ENCODE measurements at regions not wholly inside any gene's neighbourhood (a gene's known extent, or its start where the extent isn't known, plus 50 kb on each side); places are given as distances from the start of the nearest gene placed in this dataset.
"Not testable (repeated sequence)": the region's sequence is repeated elsewhere in the genome, so short reads cannot be mapped to it uniquely, and the experiment has no call there.

DNA sequence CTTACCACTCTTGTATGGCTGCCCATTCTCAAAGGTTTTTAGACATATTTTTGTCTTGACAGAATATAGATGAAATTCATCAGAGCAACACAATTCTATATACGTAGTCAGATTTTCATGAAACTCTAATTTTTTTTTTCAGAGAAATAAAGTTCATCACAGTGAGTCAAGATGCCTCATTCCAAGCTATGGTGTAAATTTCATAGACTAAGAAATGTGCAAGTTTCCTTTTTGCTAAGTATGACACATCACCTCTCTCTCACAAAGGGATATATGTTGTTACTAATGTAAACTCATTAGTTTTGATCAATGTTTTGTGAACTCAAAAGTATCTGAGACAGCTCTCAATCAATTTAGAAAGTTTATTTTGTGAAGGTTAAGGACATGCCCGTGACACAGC is 60.4 kb upstream of the ATXN3L start:
- Histone ChIP-seq H3K27ac (no peak overlapping the region), H3K9me3 (no peaks in the 10 kb centered on the region), H3K4me1 (no peaks in the 10 kb centered on the region), H3K4me3 (no peak overlapping the region), H3K36me3 (no peaks in the 10 kb centered on the region), H3K27me3 (no peaks in the 10 kb centered on the region)
- TF ChIP-seq, protein P1, sequence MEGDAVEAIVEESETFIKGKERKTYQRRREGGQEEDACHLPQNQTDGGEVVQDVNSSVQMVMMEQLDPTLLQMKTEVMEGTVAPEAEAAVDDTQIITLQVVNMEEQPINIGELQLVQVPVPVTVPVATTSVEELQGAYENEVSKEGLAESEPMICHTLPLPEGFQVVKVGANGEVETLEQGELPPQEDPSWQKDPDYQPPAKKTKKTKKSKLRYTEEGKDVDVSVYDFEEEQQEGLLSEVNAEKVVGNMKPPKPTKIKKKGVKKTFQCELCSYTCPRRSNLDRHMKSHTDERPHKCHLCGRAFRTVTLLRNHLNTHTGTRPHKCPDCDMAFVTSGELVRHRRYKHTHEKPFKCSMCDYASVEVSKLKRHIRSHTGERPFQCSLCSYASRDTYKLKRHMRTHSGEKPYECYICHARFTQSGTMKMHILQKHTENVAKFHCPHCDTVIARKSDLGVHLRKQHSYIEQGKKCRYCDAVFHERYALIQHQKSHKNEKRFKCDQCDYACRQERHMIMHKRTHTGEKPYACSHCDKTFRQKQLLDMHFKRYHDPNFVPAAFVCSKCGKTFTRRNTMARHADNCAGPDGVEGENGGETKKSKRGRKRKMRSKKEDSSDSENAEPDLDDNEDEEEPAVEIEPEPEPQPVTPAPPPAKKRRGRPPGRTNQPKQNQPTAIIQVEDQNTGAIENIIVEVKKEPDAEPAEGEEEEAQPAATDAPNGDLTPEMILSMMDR (IDR thresholded peaks at IDR 0.05), result no peak
- no peak for TF ChIP-seq POLR2AphosphoS5 (IDR thresholded peaks at IDR 0.05; ENCODE audit: insufficient read depth in 1 of 2, low read depth in 1 of 2)
- no peak for DNase-seq (ENCODE audit: extremely low spot score in 2 of 2)
- intact Hi-C loops (cut with DNase I), result no loop called here

DNA sequence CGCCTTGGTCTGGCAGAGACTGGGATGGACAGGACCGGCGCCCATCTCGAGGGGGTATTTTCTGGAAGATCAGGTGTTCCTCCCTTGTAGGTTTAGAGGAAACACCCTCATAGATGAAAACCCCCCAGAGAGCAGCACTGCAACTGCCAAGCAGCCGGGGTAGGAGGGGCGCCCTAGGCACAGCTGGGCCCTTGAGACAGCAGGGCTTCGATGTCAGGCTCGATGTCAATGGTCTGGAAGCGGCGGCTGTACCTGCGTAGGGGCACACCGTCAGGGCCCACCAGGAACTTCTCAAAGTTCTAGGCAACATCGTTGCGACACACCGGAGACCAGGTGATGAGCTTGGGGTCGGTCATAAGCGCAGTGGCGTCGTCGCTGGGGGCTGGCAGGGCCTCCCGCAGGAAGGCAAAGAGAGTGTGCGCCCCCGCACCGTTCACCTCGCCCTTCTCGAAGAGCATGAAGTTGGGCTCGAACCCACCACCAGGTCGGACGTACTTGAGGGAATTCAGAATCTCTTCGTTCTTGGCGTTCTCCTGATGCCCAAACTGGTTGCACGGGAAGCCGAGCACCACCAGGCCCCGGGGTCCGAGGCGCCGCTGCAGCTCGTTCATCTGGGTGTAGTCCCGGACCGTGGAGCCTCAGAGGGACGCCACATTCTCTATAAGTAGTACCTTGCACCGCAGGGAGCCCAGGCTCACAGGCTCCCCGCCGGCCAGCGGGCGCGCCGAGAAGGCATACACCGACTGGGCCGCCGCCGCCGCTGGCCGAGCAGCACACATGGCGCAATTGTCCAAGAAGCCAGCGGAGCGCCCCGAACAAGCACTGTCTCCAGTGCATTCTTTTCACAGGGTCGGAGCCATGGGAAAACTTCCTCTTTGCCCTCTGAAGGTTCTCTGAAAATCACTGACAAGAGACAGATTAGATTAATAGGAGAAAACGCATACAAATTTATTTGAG is 59.0 kb upstream of the ATXN3L start:
- intact Hi-C loops (cut with DNase I); H3K9me3 ChIP-seq; H3K27me3 ChIP-seq; DNase-seq (ENCODE audit: extremely low spot score in 2 of 2); H3K4me1 ChIP-seq; H3K36me3 ChIP-seq; H3K4me3 ChIP-seq; H3K27ac ChIP-seq: not testable (repeated sequence)

DNA sequence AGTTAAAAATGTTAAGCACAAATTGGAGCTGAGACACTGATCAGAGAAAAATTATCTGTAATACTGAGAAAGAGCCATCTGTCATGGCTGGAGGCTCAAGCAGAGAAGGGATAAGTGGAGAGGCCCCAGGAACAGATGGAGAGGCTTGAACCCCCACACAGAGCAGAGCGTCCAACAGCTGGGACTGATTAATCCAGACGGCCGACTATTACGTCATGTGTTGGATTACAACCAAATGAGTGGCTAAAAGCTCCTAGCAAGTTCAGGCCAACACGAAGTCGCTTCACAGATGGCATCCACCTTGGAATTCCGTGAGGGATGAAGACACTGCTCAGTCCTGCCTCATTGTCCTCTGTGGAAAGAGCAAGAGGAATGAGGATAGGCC is 57.7 kb upstream of the ATXN3L start:
- TF ChIP-seq, protein P1 (IDR thresholded peaks at IDR 0.05), result no peak
- TF ChIP-seq POLR2A (IDR thresholded peaks at IDR 0.05), result no peak
- no peak for TF ChIP-seq POLR2AphosphoS5 (IDR thresholded peaks at IDR 0.05; ENCODE audit: insufficient read depth in 1 of 2, low read depth in 1 of 2)
- Histone ChIP-seq H3K36me3 (no peaks in the 10 kb centered on the region), H3K27ac (peak overlapping the region; percentile 36), H3K27me3 (no peaks in the 10 kb centered on the region), H3K4me1 (peaks cover 4% of the 10 kb centered on the region), H3K4me3 (no peak overlapping the region), H3K9me3 (no peaks in the 10 kb centered on the region)
- no peak for DNase-seq (ENCODE audit: extremely low spot score in 2 of 2)
- intact Hi-C loops (cut with DNase I), result no loop called here

DNA sequence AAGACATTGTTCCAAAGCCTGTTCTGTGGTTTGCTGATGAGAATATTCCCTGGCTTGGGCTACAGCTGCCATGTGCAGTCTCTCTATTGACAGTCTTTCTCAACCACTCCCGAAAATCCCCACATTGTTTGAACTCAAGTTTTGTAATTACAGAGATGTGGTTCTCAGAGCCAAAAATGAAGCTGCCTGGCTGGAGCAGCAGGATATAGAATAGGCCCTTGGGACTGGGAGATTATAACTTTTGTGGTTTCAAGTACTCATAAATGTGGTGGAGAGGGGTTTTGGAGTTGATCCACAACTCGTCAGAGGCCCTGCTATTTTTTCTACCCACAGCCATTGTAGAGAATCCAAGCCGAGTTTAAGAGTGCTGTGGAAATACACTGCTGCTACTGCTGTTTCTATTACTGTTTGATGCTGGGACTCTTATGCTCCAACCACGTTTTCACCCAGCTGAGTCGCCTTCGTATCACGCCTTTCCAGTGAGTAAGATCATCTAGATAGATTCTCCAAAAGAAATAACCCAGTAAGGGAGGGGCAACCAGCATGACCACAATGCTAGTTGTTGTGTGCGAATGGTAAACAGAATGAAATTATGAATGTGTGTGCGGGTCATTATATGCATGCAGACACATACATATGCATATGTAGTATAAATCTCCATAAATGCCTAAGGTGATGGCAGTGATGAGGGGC is 57.1 kb upstream of the ATXN3L start:
- no peak for DNase-seq (ENCODE audit: extremely low spot score in 2 of 2)
- H3K4me3 ChIP-seq, result no peak overlapping the region
- H3K27me3 ChIP-seq, result no peaks in the 10 kb centered on the region
- no peaks in the 10 kb centered on the region for H3K9me3 ChIP-seq
- intact Hi-C loops (cut with DNase I), result no loop called here
- TF ChIP-seq POLR2AphosphoS5 (IDR thresholded peaks at IDR 0.05; ENCODE audit: insufficient read depth in 1 of 2, low read depth in 1 of 2) (peak in 1 of 2 donors; percentile 69), POLR2A (IDR thresholded peaks at IDR 0.05) (no peak)
- TF ChIP-seq, protein P1 (IDR thresholded peaks at IDR 0.05), result no peak
- peaks cover 4% of the 10 kb centered on the region for H3K4me1 ChIP-seq
- H3K36me3 ChIP-seq, result no peaks in the 10 kb centered on the region
- H3K27ac ChIP-seq, result peak overlapping the region; percentile 36

DNA sequence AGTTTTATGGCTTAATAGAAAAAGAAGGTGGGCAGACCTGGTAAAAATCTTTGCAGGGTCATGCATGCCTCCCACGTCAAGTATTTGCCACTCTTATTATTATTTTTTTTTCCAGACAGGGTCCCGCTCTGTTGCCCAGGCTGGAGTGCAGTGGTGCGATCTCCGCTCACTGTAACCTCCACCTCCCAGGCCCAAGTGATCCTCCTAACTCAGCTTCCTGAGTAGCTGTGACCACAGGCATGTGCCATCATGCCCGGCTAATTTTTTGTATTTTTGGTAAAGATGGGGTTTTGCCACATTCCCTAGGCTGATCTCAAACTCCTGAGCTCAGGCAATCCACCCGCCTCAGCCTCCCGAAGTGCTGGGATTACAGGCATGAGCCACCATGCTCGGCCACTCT is 55.7 kb upstream of the ATXN3L start:
- H3K36me3 ChIP-seq; H3K4me1 ChIP-seq; H3K27ac ChIP-seq; H3K9me3 ChIP-seq; DNase-seq (ENCODE audit: extremely low spot score in 2 of 2); H3K4me3 ChIP-seq; intact Hi-C loops (cut with DNase I); H3K27me3 ChIP-seq: not testable (repeated sequence)

DNA sequence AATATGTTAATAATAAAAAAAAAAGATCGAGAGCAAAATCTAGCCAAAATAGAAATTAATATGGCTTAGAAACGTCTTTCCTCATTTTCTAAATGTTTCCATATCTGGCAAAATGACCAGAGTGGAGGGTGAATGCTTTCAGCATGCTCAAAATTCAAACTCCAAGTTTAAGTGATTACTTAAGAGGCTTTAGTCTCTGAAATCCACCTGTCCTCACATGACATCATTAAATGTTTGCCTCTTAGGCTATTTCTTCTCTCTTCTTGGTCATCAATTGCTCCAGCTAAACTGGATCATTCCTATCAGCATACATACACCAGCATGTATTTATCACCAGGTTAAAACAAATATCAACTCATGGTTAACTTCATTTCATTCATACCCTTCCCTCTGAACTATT is 54.5 kb upstream of the ATXN3L start:
- TF ChIP-seq, protein P1 (IDR thresholded peaks at IDR 0.05), result no peak
- TF ChIP-seq POLR2AphosphoS5 (IDR thresholded peaks at IDR 0.05; ENCODE audit: insufficient read depth in 1 of 2, low read depth in 1 of 2), result no peak
- TF ChIP-seq POLR2A (IDR thresholded peaks at IDR 0.05), result no peak
- Histone ChIP-seq H3K9me3 (no peaks in the 10 kb centered on the region), H3K4me1 (peaks cover 4% of the 10 kb centered on the region), H3K27me3 (no peaks in the 10 kb centered on the region), H3K27ac (peak overlapping the region; percentile 55), H3K4me3 (no peak overlapping the region), H3K36me3 (no peaks in the 10 kb centered on the region)
- DNase-seq (ENCODE audit: extremely low spot score in 2 of 2), result no peak
- intact Hi-C loops (cut with DNase I), result no loop called here

Measured in vagina (tissue), 2 donors.